ENCODE measurements at regions not wholly inside any gene's neighbourhood (a gene's known extent, or its start where the extent isn't known, plus 50 kb on each side); places are given as distances from the start of the nearest gene placed in this dataset.

DNA sequence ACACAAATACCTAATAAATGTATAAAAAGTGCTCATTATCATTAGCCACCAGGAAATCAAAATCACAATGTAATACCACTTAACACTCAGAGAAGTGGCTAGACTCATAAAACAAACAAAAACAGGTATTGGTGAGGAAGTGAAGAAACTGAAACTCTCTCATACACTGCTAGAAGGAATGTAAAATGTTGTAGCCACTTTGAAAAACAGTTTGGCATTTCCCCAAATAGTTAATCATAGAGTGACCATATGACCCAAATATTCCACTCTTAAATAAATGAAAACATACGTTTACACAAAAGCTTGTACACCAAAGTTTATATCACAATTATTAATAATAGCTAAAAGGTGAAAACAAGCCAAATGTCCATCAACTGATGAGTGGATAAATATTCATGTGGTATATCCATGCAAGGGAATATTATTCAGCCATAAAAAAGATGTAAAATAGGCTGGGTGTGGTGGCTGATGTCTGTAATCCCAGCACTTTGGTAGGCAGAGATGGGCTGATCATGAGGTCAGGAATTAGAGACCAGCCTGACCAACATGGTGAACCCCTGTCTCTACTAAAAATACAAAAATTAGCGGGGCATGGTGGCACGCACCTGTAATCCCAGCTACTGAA lies 86.2 kb upstream of the COL5A2 start:
- Histone ChIP-seq H3K27me3 (ENCODE audit: control insufficient read depth, insufficient read depth, low read length) (no peaks in the 10 kb centered on the region), H3K36me3 (ENCODE audit: control insufficient read depth, insufficient read depth, low read length) (no peaks in the 10 kb centered on the region), H3K4me3 (ENCODE audit: low read depth, low read length) (no peak overlapping the region), H3K27ac (ENCODE audit: low read depth, low read length) (no peak overlapping the region), H3K9me3 (ENCODE audit: control insufficient read depth, insufficient read depth, low read length) (peaks cover 2% of the 10 kb centered on the region), H3K4me1 (ENCODE audit: control insufficient read depth, insufficient read depth, low read length) (no peaks in the 10 kb centered on the region)
- no peak for DNase-seq (ENCODE audit: low read depth in 4 of 6, low spot score in 6 of 6)
- 100% methylated on average over 1 of the region's 3 CpGs for WGBS (ENCODE audit: insufficient coverage)

GRCh38 chr2:189267491-189267890 lies 87.9 kb upstream of the COL5A2 start:
- no CpG with 5 or more reads among the region's 2 CpGs for WGBS (ENCODE audit: insufficient coverage)
- H3K4me1 ChIP-seq (ENCODE audit: control insufficient read depth, insufficient read depth, low read length): no peaks in the 10 kb centered on the region
- no peak overlapping the region for H3K27ac ChIP-seq (ENCODE audit: low read depth, low read length)
- H3K4me3 ChIP-seq (ENCODE audit: low read depth, low read length): no peak overlapping the region
- peaks cover 2% of the 10 kb centered on the region for H3K9me3 ChIP-seq (ENCODE audit: control insufficient read depth, insufficient read depth, low read length)
- no peaks in the 10 kb centered on the region for H3K27me3 ChIP-seq (ENCODE audit: control insufficient read depth, insufficient read depth, low read length)
- DNase-seq (ENCODE audit: low read depth in 4 of 6, low spot score in 6 of 6): no peak
- no peaks in the 10 kb centered on the region for H3K36me3 ChIP-seq (ENCODE audit: control insufficient read depth, insufficient read depth, low read length)

GRCh38 chr2:189267925-189268579 lies 88.5 kb upstream of the COL5A2 start:
- no peak overlapping the region for H3K4me3 ChIP-seq (ENCODE audit: low read depth, low read length)
- DNase-seq (ENCODE audit: low read depth in 4 of 6, low spot score in 6 of 6): no peak
- H3K36me3 ChIP-seq (ENCODE audit: control insufficient read depth, insufficient read depth, low read length): no peaks in the 10 kb centered on the region
- H3K4me1 ChIP-seq (ENCODE audit: control insufficient read depth, insufficient read depth, low read length): no peaks in the 10 kb centered on the region
- H3K27ac ChIP-seq (ENCODE audit: low read depth, low read length): no peak overlapping the region
- H3K9me3 ChIP-seq (ENCODE audit: control insufficient read depth, insufficient read depth, low read length): peaks cover 2% of the 10 kb centered on the region
- no peaks in the 10 kb centered on the region for H3K27me3 ChIP-seq (ENCODE audit: control insufficient read depth, insufficient read depth, low read length)

GRCh38 chr2:189268763-189269162 lies 89.2 kb upstream of the COL5A2 start:
- DNase-seq (ENCODE audit: low read depth in 4 of 6, low spot score in 6 of 6): no peak
- no peaks in the 10 kb centered on the region for H3K36me3 ChIP-seq (ENCODE audit: control insufficient read depth, insufficient read depth, low read length)
- no peak overlapping the region for H3K4me3 ChIP-seq (ENCODE audit: low read depth, low read length)
- H3K4me1 ChIP-seq (ENCODE audit: control insufficient read depth, insufficient read depth, low read length): no peaks in the 10 kb centered on the region
- no peak overlapping the region for H3K27ac ChIP-seq (ENCODE audit: low read depth, low read length)
- H3K9me3 ChIP-seq (ENCODE audit: control insufficient read depth, insufficient read depth, low read length): peaks cover 2% of the 10 kb centered on the region
- no peaks in the 10 kb centered on the region for H3K27me3 ChIP-seq (ENCODE audit: control insufficient read depth, insufficient read depth, low read length)
- WGBS (ENCODE audit: insufficient coverage): no CpG with 5 or more reads among the region's 2 CpGs

GRCh38 chr2:189273734-189274133 lies 94.2 kb upstream of the COL5A2 start:
- no peak for DNase-seq (ENCODE audit: low read depth in 4 of 6, low spot score in 6 of 6)
- no CpG with 5 or more reads among the region's 2 CpGs for WGBS (ENCODE audit: insufficient coverage)
- H3K4me1 ChIP-seq (ENCODE audit: control insufficient read depth, insufficient read depth, low read length): no peaks in the 10 kb centered on the region
- no peaks in the 10 kb centered on the region for H3K36me3 ChIP-seq (ENCODE audit: control insufficient read depth, insufficient read depth, low read length)
- H3K4me3 ChIP-seq (ENCODE audit: low read depth, low read length): no peak overlapping the region
- no peaks in the 10 kb centered on the region for H3K27me3 ChIP-seq (ENCODE audit: control insufficient read depth, insufficient read depth, low read length)
- H3K27ac ChIP-seq (ENCODE audit: low read depth, low read length): no peak overlapping the region
- no peaks in the 10 kb centered on the region for H3K9me3 ChIP-seq (ENCODE audit: control insufficient read depth, insufficient read depth, low read length)

- no peak overlapping the region for H3K27ac ChIP-seq (ENCODE audit: low read depth, low read length)
- no peaks in the 10 kb centered on the region for H3K9me3 ChIP-seq (ENCODE audit: control insufficient read depth, insufficient read depth, low read length)
- H3K27me3 ChIP-seq (ENCODE audit: control insufficient read depth, insufficient read depth, low read length): no peaks in the 10 kb centered on the region
- no peak overlapping the region for H3K4me3 ChIP-seq (ENCODE audit: low read depth, low read length)
- no peak for DNase-seq (ENCODE audit: low read depth in 4 of 6, low spot score in 6 of 6)
- no peaks in the 10 kb centered on the region for H3K36me3 ChIP-seq (ENCODE audit: control insufficient read depth, insufficient read depth, low read length)
- H3K4me1 ChIP-seq (ENCODE audit: control insufficient read depth, insufficient read depth, low read length): no peaks in the 10 kb centered on the region
Observed at GRCh38 chr2:189274361-189274760, 94.8 kb upstream of the COL5A2 start.

- DNase-seq (ENCODE audit: low read depth in 4 of 6, low spot score in 6 of 6): no peak
- no peaks in the 10 kb centered on the region for H3K36me3 ChIP-seq (ENCODE audit: control insufficient read depth, insufficient read depth, low read length)
- no CpG with 5 or more reads among the region's 2 CpGs for WGBS (ENCODE audit: insufficient coverage)
Observed at GRCh38 chr2:189276277-189276676, 96.7 kb upstream of the COL5A2 start.

DNA sequence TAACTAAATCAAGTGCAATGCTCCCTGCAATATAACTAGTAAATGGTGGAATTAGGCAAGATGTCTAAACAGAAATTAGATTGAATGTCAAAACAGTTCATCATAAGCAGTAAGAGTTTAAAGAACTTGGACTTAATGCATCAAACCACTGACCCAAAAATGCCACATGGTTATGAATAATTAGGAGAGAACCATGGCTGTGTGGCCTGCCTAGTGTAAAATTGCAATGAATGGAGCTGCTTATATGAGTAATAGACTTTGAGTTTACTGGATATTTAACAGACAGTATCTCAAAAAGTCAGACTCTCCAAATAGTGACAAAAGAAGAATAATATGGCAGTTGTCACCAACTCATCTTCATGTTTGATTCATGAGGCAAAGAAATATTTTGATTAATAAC lies 101.6 kb upstream of the COL5A2 start:
- no peak overlapping the region for H3K4me3 ChIP-seq (ENCODE audit: low read depth, low read length)

More at GRCh38 chr2:189276277-189276676, 96.7 kb upstream of the COL5A2 start:
- no peak overlapping the region for H3K27ac ChIP-seq (ENCODE audit: low read depth, low read length)
- no peaks in the 10 kb centered on the region for H3K9me3 ChIP-seq (ENCODE audit: control insufficient read depth, insufficient read depth, low read length)
- H3K27me3 ChIP-seq (ENCODE audit: control insufficient read depth, insufficient read depth, low read length): no peaks in the 10 kb centered on the region
- no peaks in the 10 kb centered on the region for H3K4me1 ChIP-seq (ENCODE audit: control insufficient read depth, insufficient read depth, low read length)
- no peak overlapping the region for H3K4me3 ChIP-seq (ENCODE audit: low read depth, low read length)

DNA sequence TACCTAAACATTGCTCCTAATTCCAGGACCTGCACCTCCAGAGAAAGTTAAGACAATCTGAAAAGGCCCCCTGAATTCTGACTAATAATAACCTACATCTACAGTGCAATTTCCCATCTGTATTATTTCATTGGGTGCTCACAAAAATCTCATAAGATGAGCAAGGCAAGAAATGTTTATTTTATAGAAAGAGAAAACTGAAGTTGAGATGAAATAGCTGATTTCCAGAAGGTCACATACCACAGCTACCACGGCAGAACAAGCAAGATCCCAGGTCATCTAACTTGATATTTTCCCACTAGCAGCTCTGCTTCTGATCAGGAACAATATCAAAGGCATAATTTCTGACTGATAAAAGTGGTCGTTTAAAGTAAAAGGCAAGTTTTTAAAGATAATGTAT lies 105.8 kb upstream of the COL5A2 start:
- DNase-seq (ENCODE audit: low read depth in 4 of 6, low spot score in 6 of 6): no peak
- Histone ChIP-seq H3K4me3 (ENCODE audit: low read depth, low read length) (no peak overlapping the region), H3K27ac (ENCODE audit: low read depth, low read length) (no peak overlapping the region), H3K27me3 (ENCODE audit: control insufficient read depth, insufficient read depth, low read length) (no peaks in the 10 kb centered on the region), H3K4me1 (ENCODE audit: control insufficient read depth, insufficient read depth, low read length) (no peaks in the 10 kb centered on the region), H3K36me3 (ENCODE audit: control insufficient read depth, insufficient read depth, low read length) (no peaks in the 10 kb centered on the region), H3K9me3 (ENCODE audit: control insufficient read depth, insufficient read depth, low read length) (peaks cover 5% of the 10 kb centered on the region)
- WGBS (ENCODE audit: insufficient coverage): no CpG with 5 or more reads among the region's 2 CpGs

More for the DNA sequence above, 101.6 kb upstream of the COL5A2 start:
- H3K27ac ChIP-seq (ENCODE audit: low read depth, low read length): no peak overlapping the region
- H3K36me3 ChIP-seq (ENCODE audit: control insufficient read depth, insufficient read depth, low read length): no peaks in the 10 kb centered on the region
- H3K9me3 ChIP-seq (ENCODE audit: control insufficient read depth, insufficient read depth, low read length): no peaks in the 10 kb centered on the region
- DNase-seq (ENCODE audit: low read depth in 4 of 6, low spot score in 6 of 6): no peak
- H3K27me3 ChIP-seq (ENCODE audit: control insufficient read depth, insufficient read depth, low read length): no peaks in the 10 kb centered on the region
- no peaks in the 10 kb centered on the region for H3K4me1 ChIP-seq (ENCODE audit: control insufficient read depth, insufficient read depth, low read length)

DNA sequence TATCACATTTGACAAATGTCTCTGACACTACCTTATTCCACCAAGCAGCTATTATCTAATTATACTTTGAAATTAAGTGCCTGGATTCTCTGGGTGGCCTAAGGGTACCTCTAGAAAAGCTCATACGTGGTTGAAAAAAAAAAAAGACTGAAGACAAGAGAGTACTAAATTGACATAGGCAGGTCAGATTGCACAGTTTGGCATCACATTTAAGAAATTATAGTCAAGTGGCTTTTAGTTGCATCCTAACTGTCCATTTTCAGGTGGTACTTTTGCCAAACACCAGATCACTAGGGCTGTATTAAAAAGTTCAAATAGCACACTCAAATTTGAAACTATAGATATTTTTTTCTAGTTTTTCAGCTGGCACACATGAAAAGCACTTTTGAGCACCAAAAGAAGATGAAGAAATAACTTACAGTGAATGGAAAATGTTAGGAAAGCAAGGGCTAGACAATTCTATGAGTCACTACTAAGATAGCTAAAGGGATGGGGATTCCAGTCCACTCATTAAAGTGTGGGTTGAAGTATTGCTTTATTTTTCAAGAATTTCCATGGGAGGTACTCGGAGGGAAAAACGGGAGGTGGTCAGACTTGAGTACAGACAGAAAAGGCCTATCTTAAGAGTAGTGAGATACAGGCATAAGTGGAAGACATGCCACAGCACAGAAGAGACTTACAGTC lies 106.5 kb upstream of the COL5A2 start:
- Histone ChIP-seq H3K4me1 (ENCODE audit: control insufficient read depth, insufficient read depth, low read length) (no peaks in the 10 kb centered on the region), H3K27ac (ENCODE audit: low read depth, low read length) (no peak overlapping the region), H3K27me3 (ENCODE audit: control insufficient read depth, insufficient read depth, low read length) (no peaks in the 10 kb centered on the region), H3K36me3 (ENCODE audit: control insufficient read depth, insufficient read depth, low read length) (no peaks in the 10 kb centered on the region), H3K9me3 (ENCODE audit: control insufficient read depth, insufficient read depth, low read length) (peaks cover 5% of the 10 kb centered on the region), H3K4me3 (ENCODE audit: low read depth, low read length) (no peak overlapping the region)
- no peak for DNase-seq (ENCODE audit: low read depth in 4 of 6, low spot score in 6 of 6)
- 73% methylated on average over 2 of the region's 3 CpGs for WGBS (ENCODE audit: insufficient coverage)

All from spinal cord (tissue), 9 donors.